ENCODE measurements at regions not wholly inside any gene's neighbourhood (a gene's known extent, or its start where the extent isn't known, plus 50 kb on each side); places are given as distances from the start of the nearest gene placed in this dataset.

GRCh38 chr13:107974409-107974808 is 240.9 kb downstream of the LIG4 start:
- H3K4me3 ChIP-seq (ENCODE audit: control insufficient read depth, low read depth, low read length): no peak overlapping the region
- DNase-seq (ENCODE audit: low read depth): no peak
- no peak for TF ChIP-seq CTCF (conservative IDR thresholded peaks at IDR 0.05; ENCODE audit: control insufficient read depth, insufficient read depth, low read depth, low read length)

GRCh38 chr13:107969546-107969945 is 245.8 kb downstream of the LIG4 start:
- DNase-seq (ENCODE audit: low read depth): no peak
- no peak overlapping the region for H3K4me3 ChIP-seq (ENCODE audit: control insufficient read depth, low read depth, low read length)
- TF ChIP-seq CTCF (conservative IDR thresholded peaks at IDR 0.05; ENCODE audit: control insufficient read depth, insufficient read depth, low read depth, low read length): no peak

- H3K4me3 ChIP-seq (ENCODE audit: control insufficient read depth, low read depth, low read length): no peak overlapping the region
- no peak for TF ChIP-seq CTCF (conservative IDR thresholded peaks at IDR 0.05; ENCODE audit: control insufficient read depth, insufficient read depth, low read depth, low read length)
- no peak for DNase-seq (ENCODE audit: low read depth)
Measured at GRCh38 chr13:107968470-107968869, 246.9 kb downstream of the LIG4 start.

- H3K4me3 ChIP-seq (ENCODE audit: control insufficient read depth, low read depth, low read length): no peak overlapping the region
- no peak for DNase-seq (ENCODE audit: low read depth)
- no peak for TF ChIP-seq CTCF (conservative IDR thresholded peaks at IDR 0.05; ENCODE audit: control insufficient read depth, insufficient read depth, low read depth, low read length)
Measured at GRCh38 chr13:107964395-107964794, 250.9 kb downstream of the LIG4 start.

- DNase-seq (ENCODE audit: low read depth): no peak
- TF ChIP-seq CTCF (conservative IDR thresholded peaks at IDR 0.05; ENCODE audit: control insufficient read depth, insufficient read depth, low read depth, low read length): no peak
- no peak overlapping the region for H3K4me3 ChIP-seq (ENCODE audit: control insufficient read depth, low read depth, low read length)
Measured at GRCh38 chr13:107961849-107962608, 253.3 kb downstream of the LIG4 start.

GRCh38 chr13:107960301-107960700 is 255.0 kb downstream of the LIG4 start:
- no peak for DNase-seq (ENCODE audit: low read depth)
- no peak overlapping the region for H3K4me3 ChIP-seq (ENCODE audit: control insufficient read depth, low read depth, low read length)
- no peak for TF ChIP-seq CTCF (conservative IDR thresholded peaks at IDR 0.05; ENCODE audit: control insufficient read depth, insufficient read depth, low read depth, low read length)

All from fibroblast of mammary gland (primary cell).